Stimulated activated CD8-positive, alpha-beta memory T cell treated with anti-CD3 and anti-CD28 coated beads, Interleukin-15, amount 100 ng/mL, for 1 hour (primary cell): ENCODE measurements at regions not wholly inside any gene's neighbourhood (a gene's known extent, or its start where the extent isn't known, plus 50 kb on each side); places are given as distances from the start of the nearest gene placed in this dataset.

Experiments
- DNase-seq: peaks from one replicate; pipeline ENCODE4 v3.0.0-alpha.2; 2020; ENCODE audit warnings: low read depth

DNA sequence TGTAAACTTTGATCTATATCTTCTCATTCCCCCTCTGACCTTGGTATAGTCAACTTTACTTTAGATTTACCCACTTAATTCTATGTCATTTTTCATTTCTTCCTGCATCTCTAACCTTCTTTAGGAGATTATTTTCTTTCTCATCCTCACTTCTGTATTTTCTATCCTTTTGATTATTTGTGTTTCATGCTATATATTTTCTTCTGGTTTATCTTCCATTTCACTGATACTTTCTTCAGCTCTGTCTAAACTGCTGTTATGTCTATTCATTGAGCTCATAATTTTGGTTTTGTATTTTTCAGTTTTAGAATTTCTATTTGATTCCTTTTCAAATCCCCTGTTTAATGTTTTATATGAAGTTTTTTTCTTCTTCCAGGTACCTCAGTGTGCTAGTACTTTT lies 171.1 kb upstream of the LYZL1 start:
- no peak for DNase-seq

DNA sequence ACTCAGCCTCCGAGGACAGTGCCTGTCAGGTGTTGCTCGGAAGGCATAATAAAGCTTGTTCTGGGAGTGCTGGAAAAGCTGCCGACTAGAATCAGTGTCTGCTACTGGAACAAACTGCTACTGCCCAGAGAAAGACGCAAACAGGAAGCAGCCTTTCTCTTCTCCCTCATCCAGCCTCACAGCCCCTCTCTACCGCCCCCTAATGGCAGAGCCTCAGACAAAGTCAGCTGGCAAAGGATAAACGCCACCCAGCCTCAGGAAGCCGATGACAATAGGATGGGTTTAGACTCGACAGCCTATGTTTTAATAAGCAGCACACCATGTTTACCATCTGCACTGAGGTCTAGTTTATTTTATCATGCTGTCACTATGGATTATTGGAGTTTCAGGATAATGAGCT lies 169.5 kb upstream of the LYZL1 start:
- DNase-seq = no peak

DNA sequence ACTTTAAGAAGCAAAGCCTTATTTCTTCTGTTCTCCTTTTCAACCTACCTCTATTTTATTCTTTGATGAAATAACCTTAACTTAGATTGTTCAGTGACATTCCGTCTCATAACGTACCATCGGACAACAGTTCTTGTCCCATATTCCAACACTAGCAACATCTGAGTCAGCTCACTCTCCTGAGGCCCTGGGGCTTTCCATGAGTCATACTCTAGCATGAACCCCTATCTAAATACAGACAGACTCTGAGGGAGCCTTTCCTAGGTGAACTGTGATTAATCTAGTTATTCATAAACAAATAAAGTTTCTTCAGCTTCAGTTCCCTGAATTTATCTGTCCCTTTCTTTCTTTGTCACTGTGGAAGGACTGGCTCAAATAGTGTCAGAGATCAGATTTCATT lies 168.7 kb upstream of the LYZL1 start:
- DNase-seq = no peak

DNA sequence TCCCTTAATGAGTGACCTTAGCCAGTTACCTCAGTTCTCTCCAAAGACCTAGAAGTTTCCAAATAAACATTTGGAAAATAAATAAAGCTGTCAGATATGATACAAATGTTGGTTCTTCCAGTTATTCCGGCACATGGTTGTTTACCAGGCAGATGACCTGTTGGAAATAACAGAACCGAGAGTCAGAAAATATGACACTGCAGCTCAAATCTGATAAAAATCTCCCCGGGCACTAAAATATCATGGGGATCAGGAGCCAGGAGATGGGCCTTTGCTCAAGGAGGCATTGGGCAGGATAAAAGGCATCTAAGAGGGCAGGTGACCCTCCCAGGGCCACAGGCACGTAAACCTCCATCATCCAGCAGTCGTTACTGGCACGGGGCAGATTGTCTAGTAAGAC lies 164.0 kb upstream of the LYZL1 start:
- no peak for DNase-seq

DNA sequence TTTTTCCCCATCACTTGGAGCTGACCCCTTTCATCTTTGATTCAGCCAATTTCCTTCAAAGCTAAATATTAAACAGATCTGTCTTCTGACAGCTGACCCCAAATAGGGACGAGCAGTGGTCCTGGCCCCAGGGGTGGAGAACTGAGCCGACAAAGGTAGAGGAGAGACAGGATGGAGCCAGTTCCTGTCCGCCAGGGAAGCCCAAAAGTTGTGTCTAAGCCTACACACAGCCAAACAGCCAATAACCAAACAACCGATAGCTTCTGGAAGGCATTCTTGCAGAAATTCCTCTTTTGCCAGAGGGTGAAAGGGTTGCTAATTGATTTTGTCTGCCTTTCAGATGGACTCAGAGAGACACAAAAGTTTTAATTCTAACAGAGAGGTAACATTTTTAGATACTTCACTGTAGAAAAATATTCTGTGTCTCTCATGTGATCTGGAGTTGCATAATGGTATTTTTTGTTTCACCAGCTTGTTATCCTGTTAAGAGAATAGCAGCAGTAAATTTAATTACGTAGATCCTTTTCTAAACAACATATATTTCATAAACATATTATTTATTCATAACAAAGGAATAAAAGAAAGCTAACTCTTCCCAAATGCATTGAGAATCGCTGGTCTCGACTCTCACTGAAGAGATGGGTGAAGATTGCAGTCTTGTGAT lies 161.7 kb upstream of the LYZL1 start:
- no peak for DNase-seq

DNA sequence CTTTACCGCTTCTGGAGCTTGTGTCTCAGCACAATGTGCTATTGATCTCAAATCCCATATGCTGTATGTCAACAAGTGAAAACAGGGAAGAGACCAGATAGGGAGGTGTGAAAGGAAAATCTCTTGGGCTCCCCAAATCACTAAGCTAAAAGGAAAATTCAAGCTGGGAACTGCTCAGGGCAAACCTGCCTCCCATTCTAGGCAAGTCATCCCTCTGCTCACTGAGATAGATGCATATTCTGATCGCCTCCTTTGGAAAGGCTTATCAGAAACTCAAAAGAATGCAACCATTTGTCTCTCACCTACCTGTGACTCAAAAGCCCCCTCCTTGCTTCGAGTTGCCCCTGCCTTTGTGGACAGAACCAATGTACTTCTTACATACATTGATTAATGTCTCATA lies 161.1 kb upstream of the LYZL1 start:
- no peak for DNase-seq

DNA sequence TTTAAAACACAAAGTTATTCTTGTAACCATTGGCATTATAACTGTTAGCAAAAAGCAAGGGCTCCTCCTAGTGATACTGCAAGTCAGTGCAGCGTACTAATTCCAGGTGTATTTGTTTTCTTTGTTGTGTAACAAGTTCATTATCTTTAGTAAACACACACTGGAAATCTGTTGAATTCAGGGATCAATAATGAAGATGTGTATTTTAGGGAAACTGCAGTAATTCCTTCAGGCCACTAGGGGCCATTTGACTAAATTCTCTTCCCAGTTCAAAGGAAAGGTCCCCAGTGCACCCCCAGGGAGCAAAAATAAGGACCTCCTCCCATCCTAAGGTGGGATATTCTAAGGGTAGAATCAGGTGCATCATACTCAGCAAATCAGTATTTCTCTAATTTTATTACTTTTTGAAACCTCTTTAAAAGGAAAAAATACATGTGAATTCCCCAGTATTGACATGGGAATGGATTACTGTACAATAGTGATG lies 158.6 kb upstream of the LYZL1 start:
- DNase-seq = no peak

DNA sequence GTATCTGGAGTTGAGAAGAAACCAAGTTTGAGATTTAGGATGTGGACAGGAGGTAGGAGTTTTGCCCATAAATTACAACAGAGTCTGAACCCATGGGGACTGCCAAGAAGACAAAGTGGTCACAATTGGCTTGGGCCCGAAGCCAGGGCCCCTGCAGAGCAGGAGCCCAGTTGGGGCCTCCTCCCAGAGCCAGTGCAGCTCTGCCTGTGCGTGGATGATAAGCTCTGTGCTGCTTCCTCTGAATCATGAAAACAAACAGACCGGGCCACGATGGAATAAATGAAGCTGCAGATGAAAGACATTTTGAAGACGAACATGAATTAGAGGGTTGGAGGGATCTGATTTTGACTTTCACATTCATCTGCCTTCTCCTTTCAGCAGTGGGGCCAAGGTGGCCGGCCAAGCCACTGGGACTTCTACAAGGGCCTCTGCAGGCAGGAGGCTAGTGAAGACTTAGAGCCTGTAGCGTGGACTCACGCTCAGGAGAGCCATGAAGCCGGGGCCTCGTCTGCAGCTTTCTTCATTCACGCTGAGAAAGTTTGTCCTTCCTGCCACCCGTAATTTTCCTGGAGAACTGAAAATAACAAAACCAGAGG lies 156.8 kb upstream of the LYZL1 start:
- DNase-seq = no peak

DNA sequence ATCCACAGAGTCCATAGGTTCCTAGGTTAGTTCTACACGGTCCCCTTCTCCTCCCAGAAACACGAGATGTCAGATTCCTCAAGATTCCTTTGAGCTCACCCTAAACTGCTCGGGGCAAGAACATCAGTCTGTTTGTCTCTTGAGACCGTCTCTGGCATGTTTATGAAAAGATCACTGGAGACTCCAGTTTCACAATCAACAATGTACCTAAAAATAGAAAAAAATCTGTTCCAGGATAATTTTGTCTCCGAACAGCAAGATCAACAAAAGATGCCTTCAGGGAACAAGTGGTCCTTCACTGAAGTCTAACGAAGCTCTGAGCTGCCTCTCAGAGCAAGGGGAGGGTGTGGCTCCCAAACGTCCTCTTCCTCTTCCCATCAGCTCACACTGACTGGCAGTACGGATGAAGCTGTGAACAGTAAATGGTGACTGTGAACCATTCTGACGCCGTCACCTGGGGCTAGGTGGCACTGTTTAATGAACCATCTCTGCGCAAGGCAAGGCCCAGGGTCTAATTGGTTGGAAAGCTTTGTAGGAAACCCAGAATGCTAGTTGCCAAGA lies 156.2 kb upstream of the LYZL1 start:
- DNase-seq = no peak

DNA sequence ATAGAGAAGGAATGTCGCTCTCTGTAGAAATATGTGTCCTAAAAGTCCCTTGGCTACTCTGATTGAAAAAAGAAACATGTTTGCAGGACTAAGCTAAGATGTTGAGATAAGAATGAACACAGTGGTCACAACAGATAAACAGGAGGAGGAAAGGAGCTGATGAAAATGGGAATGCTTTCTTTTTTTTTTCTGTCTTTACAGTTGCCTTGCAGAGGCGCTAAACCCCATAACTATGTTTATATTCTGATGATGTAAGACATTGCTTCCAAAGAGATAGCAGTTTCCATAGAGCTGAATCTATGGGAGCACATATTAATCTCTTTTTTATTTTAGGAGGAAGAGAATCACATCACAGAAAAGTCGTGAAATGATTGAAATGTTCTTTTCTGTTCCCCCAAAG lies 153.5 kb upstream of the LYZL1 start:
- no peak for DNase-seq

DNA sequence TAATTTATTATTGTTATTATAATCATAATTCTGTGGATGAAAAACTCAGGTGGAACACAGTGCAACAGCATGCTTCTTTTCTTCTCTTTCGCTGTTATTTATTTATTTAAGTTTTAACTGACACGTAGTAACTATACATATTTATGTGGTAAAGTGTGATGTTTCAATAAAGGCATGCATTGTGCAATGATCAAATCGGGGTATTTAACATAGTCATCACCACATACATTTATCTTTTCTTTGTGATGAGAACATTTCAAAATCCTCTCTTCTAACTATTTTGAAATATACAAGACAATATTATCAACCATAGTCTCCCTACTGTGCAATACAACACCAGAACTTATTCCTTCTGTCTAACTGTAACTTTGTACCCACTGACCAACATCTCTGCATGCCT lies 152.5 kb upstream of the LYZL1 start:
- no peak for DNase-seq

DNA sequence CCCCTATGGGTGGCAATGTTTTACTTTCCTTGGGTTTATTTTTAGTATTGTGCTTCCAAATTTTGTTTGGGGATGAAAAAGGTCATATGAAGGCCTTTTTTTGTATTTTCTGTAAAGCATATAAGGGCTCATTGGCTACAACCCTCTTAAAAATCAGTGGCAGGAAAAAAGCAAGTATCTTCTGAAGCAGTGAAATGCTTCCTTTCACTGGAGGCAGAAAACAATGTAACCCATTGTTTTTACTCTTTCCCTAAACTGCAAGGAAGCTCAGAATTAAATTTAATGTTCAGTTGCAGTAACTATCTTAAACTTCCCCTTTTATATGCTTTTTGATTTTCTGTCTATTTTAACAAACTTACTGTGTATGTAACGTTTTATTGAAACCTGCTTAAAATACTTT lies 148.7 kb upstream of the LYZL1 start:
- DNase-seq = no peak

DNA sequence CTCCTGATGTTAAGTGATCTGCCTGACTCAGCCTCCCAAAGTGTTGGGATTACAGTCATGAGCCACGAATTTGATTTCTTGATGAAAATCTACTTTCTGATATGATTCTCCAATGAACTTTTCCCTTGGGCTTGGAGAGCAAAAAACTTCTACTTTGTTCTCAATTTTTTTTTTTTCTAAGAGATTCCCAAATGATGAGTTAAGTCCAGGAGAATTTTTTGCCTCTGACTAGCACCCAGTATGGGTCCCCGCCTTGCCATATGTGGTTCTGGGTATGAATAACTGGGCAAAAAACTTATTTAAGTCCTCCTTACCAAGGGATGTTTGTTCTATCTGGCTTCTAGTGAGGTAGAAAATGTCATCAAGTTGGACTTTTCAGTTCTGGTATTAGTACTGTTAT lies 147.9 kb upstream of the LYZL1 start:
- no peak for DNase-seq

DNA sequence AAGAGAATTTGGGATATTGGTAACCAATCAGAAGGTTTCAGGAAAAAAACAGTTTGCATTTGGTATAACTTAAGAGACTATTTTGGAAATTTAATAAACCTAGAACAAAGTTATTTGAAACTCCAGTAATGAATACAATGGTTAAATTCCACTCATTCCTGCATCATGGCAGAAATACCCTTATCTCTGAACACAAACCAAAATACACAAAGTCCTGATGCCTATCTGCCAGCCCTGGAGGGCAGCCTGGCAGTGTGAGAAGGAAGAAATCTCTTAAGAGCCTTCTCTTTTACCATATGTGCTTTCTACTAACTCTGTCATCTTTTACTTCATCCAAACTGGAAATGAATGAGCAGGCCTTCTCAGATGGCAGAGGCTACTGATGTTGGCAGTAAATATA lies 147.1 kb upstream of the LYZL1 start:
- DNase-seq = no peak

DNA sequence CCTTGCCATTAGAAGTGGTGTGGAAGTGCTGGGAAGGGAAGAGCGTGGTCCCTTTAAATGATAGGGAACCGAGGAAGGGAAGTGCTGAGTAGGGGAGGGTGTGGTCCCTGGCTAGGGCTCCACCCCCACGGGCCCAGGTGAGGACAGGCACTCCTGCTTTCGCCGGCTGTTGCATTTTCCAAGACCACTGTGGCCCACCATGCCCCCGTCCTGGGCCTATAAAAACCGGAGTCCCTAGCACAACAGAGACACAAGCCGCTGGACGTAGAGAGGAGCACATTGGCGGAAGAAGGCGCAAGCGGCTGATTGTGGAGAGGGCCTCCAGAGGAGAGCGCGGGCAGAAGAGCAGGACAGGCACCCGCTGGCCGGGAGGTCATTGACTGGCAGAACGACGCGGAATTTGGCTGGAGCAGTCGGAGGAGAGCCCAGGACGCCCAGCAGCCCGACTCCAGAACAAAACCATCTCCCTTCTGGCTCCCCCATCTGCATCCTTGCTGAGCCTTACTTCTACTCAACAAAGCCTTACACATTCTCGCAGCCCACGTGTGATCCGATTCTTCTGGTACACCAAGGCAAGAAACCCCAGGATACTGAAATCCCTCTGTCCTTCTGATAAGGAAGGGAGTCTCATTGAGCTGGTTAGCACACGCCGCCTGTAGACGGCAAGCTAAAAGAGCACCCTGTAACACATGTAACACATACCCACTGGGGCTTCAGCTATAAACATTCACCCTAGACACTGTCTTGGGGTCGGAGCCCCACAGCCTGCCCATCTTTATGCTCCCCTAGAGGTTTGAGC lies 146.2 kb upstream of the LYZL1 start:
- no peak for DNase-seq

DNA sequence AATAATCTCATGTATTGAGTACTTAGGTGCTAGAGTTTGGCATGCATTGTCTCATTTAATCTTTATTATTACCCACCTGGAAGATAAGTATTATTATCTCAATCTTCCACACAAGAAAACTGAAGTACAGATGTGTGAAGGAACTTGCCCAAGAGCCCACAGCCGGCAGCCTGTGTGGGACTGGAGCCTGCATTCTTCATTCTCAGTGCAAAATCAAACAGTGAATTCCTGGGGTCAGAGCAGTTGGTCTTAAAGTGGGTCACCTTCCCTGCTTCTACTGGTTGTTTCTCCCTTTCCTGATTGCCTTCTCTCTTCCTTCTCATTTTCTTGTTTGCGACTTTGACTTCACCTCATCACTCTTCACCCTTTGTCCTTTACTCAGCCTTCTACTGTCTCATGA lies 144.7 kb upstream of the LYZL1 start:
- no peak for DNase-seq

DNA sequence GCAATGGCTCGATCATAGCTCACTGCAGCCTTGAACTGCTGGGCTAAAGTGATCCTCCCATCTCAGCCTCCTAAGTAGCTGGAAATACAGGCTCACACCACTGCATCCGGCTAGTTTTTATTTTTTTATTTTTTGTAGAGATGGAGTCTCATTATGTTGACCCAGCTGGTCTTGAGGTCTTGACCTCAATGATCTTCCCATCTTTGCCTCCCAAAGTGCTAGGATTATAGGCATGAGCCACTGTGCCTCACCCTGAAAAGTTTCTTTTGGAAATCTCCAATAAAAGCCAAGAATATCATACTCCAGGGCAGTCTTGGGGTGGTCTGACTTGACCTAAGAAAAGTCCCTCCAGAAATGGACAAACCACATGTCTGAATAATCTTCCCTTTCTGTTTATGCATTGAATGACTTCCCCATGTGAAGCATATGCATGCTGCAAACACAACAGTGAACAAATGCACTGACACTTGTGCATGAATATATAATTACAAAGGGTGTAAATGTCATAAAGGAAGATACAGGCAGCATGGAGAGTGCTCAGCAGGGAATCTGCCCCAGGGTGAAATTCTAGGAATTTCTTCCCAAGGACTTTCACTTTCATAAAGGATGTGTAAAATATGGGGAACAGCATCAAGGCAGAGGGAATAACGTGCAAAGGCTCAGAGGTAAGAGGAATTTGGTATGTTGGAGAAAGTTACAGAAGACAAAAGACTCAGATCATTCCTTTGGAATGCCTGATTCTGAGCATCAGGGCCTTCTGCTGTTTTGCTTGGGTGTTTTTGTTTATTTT lies 142.4 kb upstream of the LYZL1 start:
- no peak for DNase-seq

DNA sequence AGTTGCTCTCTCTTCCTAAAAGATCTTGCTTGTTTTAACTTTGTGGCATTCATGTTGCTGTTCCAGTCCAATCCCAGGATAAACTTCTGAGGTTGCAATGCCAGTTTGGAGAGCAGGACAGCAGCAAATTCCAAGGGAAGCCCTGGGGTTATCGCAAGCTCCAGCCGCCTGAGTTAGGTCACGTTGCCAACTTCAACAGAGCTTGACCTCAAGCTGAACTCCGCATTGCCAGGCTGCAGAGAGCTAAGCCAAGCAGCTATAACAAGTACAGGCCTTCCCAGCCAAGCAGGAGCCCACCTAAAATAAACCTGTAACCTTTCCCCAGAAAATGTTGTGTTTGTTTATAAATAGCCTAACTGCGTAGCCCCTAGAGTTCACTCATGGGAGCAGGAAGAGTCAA lies 138.9 kb upstream of the LYZL1 start:
- no peak for DNase-seq

DNA sequence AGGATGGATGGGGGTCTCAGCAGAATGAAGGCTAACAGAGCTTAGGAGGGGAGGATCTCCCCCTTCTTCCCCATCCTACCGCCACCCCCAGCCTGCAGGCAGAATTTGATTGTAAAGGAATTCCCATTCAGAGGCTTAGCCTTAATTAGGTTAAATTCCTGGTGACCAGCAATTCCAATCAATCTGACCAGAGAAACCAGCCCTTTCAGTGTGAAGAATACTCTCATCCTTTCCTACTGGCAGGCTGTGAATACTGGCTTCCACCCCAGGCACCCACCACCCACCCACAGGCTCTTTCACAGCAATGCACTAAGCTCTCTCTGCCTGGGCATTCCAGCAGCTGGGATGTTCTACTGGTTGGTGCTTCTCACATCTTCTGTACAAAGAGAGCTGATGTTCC lies 137.9 kb upstream of the LYZL1 start:
- no peak for DNase-seq

DNA sequence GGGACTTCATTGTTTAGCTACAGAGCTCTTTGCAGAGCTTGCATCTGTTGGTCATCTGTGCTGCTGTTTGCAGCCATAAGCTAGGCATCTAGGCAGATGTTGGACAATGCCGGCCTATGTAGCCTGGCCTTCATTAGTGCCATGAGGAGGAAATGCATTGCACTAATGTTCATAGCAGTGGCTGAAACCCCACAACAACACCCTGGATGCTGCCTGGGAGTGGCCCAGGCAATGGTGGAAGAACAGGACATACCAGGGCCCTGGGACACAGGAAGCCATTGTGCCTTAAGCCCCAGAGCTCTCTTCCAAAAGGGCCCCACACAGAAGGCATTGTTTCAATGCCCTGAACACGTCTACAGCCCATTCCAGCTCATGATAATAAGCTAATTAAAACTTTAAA lies 131.5 kb upstream of the LYZL1 start:
- DNase-seq = no peak

DNA sequence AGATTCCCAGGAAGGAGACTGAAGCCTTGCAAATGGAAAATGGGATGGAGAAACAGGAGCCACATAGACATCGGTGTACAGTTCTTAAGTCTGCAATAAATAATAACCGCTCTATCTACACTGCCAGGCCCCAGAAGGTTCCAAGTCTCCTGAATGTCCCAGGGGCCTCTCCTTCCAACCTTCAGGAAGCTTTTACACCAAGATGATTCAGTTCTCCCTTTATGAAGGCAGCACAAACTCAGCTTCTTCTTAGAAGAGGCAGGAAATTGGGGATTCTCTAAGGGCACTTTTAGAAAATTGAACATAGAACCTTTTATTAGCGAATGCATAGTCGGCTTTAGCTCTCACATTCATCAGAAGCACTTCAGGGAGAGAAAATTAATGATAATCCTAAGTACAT lies 130.8 kb upstream of the LYZL1 start:
- no peak for DNase-seq

DNA sequence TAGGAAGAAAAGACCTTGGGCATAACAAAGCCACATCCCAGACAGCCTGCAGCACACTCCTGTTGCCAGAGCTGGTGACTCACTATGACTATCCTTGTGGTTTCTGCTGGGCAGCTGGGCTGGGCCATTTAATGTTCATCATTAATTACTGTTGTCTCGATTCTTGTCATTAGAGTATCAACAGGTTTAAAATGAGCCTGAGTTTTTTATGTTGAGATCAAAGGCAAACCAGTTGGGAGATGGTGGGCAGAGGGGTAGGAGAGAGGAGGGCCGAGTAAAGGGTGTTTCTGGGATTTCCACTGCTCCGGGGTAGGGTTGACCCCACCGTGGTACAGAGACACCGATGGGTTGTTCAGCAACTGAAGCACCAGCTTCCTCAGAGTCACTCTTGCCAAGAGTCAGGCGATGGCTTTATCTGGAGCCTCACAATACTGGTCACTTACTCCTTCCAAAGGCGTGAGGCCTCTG lies 128.7 kb upstream of the LYZL1 start:
- DNase-seq = no peak
